Hepatocyte (in vitro differentiated cells): ENCODE measurements at regions not wholly inside any gene's neighbourhood (a gene's known extent, or its start where the extent isn't known, plus 50 kb on each side); places are given as distances from the start of the nearest gene placed in this dataset.

Experiments used
- DNase-seq: peaks from one replicate; pipeline ENCODE4 v3.0.0-alpha.2; 2016; ENCODE audit warnings: low spot score
- H2AFZ ChIP-seq: fragments of 200-600 bp; sonication (generic); 2 replicates; pipeline ENCODE4 v1.6.0; 2016; ENCODE audit warnings: antibody characterized with exemption, mild to moderate bottlenecking
- H3K27ac ChIP-seq: fragments of 200-600 bp; sonication (generic); 2 replicates; pipeline ENCODE4 v1.5.1; 2016; ENCODE audit warnings: mild to moderate bottlenecking
- H3K27me3 ChIP-seq: fragments of 200-600 bp; sonication (generic); 2 replicates; pipeline ENCODE4 v1.6.1; 2016
- H3K36me3 ChIP-seq: fragments of 200-600 bp; sonication (generic); replicated peaks from 2 replicates; pipeline ENCODE4 v1.5.1; 2016; ENCODE audit warnings: low read depth; ENCODE audit not compliant: insufficient read depth
- H3K4me1 ChIP-seq: fragments of 200-600 bp; sonication (generic); 2 replicates; pipeline ENCODE4 v1.5.1; 2016; ENCODE audit warnings: mild to moderate bottlenecking, moderate library complexity; ENCODE audit not compliant: insufficient read depth
- H3K4me2 ChIP-seq: fragments of 200-600 bp; sonication (generic); 2 replicates; pipeline ENCODE4 v1.6.0; 2016
- H3K4me3 ChIP-seq: fragments of 200-600 bp; sonication (generic); 2 replicates; pipeline ENCODE4 v1.5.1; 2016; ENCODE audit warnings: mild to moderate bottlenecking
- H3K79me2 ChIP-seq: fragments of 200-600 bp; sonication (generic); 2 replicates; pipeline ENCODE4 v1.6.0; 2017; ENCODE audit warnings: mild to moderate bottlenecking
- H3K9me2 ChIP-seq: fragments of 200-600 bp; sonication (generic); replicated peaks from 2 replicates; pipeline ENCODE4 v1.6.0; 2017; ENCODE audit warnings: mild to moderate bottlenecking; ENCODE audit not compliant: insufficient read depth
- H3K9me3 ChIP-seq: fragments of 200-600 bp; sonication (generic); 2 replicates; pipeline ENCODE4 v1.5.1; 2016; ENCODE audit warnings: low read depth, mild to moderate bottlenecking
- H4K20me1 ChIP-seq: fragments of 200-600 bp; sonication (generic); 2 replicates; pipeline ENCODE4 v1.6.0; 2016; ENCODE audit warnings: mild to moderate bottlenecking; ENCODE audit not compliant: insufficient read depth, poor library complexity, severe bottlenecking
- CTCF ChIP-seq: fragments of 200-600 bp; sonication (generic); IDR thresholded peaks from 2 replicates; pipeline ENCODE4 v1.5.1; 2016; ENCODE audit warnings: antibody characterized with exemption, mild to moderate bottlenecking; ENCODE audit not compliant: poor library complexity
- EZH2 ChIP-seq: fragments of 200-600 bp; sonication (generic); IDR thresholded peaks from 2 replicates; pipeline ENCODE4 v1.6.1; 2016; ENCODE audit warnings: antibody characterized with exemption, mild to moderate bottlenecking, borderline replicate concordance
- EZH2phosphoT487 ChIP-seq: fragments of 200-600 bp; sonication (generic); IDR thresholded peaks from one replicate; pipeline ENCODE4 v1.6.1; 2018; ENCODE audit warnings: antibody characterized with exemption, mild to moderate bottlenecking, low read depth, moderate library complexity; ENCODE audit not compliant: unreplicated experiment, severe bottlenecking
- WGBS: methylation state at CpG from one replicate; pipeline ENCODE4 v1.1.6; 2016; ENCODE audit warnings: low lambda C conversion rate; ENCODE audit errors: missing lambda C conversion rate; 5-methylcytosine and 5-hydroxymethylcytosine counted together

- Histone ChIP-seq H3K4me2 (no peak overlapping the region), H3K4me3 (no peak overlapping the region), H3K9me2 (no peaks in the 10 kb centered on the region), H4K20me1 (no peaks in the 10 kb centered on the region), H3K27me3 (no peaks in the 10 kb centered on the region), H3K9me3 (no peaks in the 10 kb centered on the region), H3K27ac (no peak overlapping the region), H3K79me2 (no peaks in the 10 kb centered on the region), H3K36me3 (no peaks in the 10 kb centered on the region), H3K4me1 (peaks cover 21% of the 10 kb centered on the region), H2AFZ (no peak overlapping the region)
- no peak for DNase-seq
- TF ChIP-seq CTCF (no peak), EZH2 (no peak), EZH2phosphoT487 (no peak)
- WGBS: 90% methylated on average over 5 of the region's 5 CpGs
These were observed 71.3 kb upstream of the EDEM3 start for GRCh38 chr1:184826001-184826400.

- no peaks in the 10 kb centered on the region for H4K20me1 ChIP-seq
- no peaks in the 10 kb centered on the region for H3K9me3 ChIP-seq
- H3K79me2 ChIP-seq: no peaks in the 10 kb centered on the region
- H3K9me2 ChIP-seq: no peaks in the 10 kb centered on the region
- H3K27ac ChIP-seq: no peak overlapping the region
- H3K27me3 ChIP-seq: no peaks in the 10 kb centered on the region
- no peak overlapping the region for H3K4me2 ChIP-seq
- no peak for DNase-seq
- H3K36me3 ChIP-seq: no peaks in the 10 kb centered on the region
- no peak overlapping the region for H3K4me3 ChIP-seq
- 74% methylated on average over 1 of the region's 1 CpG for WGBS
- no peak overlapping the region for H2AFZ ChIP-seq
- H3K4me1 ChIP-seq: peaks cover 21% of the 10 kb centered on the region
- TF ChIP-seq CTCF (no peak), EZH2 (no peak), EZH2phosphoT487 (no peak)
These were observed 70.9 kb upstream of the EDEM3 start for GRCh38 chr1:184825571-184825970.

GRCh38 chr1:184824691-184825323 is 70.1 kb upstream of the EDEM3 start:
- no peaks in the 10 kb centered on the region for H3K36me3 ChIP-seq
- no peaks in the 10 kb centered on the region for H3K79me2 ChIP-seq
- H3K9me3 ChIP-seq: no peaks in the 10 kb centered on the region
- H4K20me1 ChIP-seq: no peaks in the 10 kb centered on the region
- WGBS: 62% methylated on average over 3 of the region's 3 CpGs
- no peak overlapping the region for H3K4me3 ChIP-seq
- no peak overlapping the region for H3K27ac ChIP-seq
- no peak for TF ChIP-seq EZH2
- no peak for TF ChIP-seq EZH2phosphoT487
- no peak for TF ChIP-seq CTCF
- H3K27me3 ChIP-seq: no peaks in the 10 kb centered on the region
- H3K4me2 ChIP-seq: no peak overlapping the region
- no peaks in the 10 kb centered on the region for H3K9me2 ChIP-seq
- no peak overlapping the region for H2AFZ ChIP-seq
- peaks cover 21% of the 10 kb centered on the region for H3K4me1 ChIP-seq
- no peak for DNase-seq

- H2AFZ ChIP-seq: no peak overlapping the region
- no peak for TF ChIP-seq CTCF
- no peak for TF ChIP-seq EZH2phosphoT487
- no peak for TF ChIP-seq EZH2
- H3K9me2 ChIP-seq: no peaks in the 10 kb centered on the region
- no peaks in the 10 kb centered on the region for H3K9me3 ChIP-seq
- H3K27me3 ChIP-seq: no peaks in the 10 kb centered on the region
- H3K4me3 ChIP-seq: no peak overlapping the region
- no peaks in the 10 kb centered on the region for H3K36me3 ChIP-seq
- no peak overlapping the region for H3K27ac ChIP-seq
- no peak overlapping the region for H3K4me2 ChIP-seq
- DNase-seq: peak; percentile 43
- peaks cover 15% of the 10 kb centered on the region for H3K4me1 ChIP-seq
- no peaks in the 10 kb centered on the region for H3K79me2 ChIP-seq
- 22% methylated on average over 4 of the region's 4 CpGs for WGBS
- no peaks in the 10 kb centered on the region for H4K20me1 ChIP-seq
These were observed 68.4 kb upstream of the EDEM3 start for GRCh38 chr1:184823080-184823479.
